SK-N-SH (cell line): ENCODE measurements at regions not wholly inside any gene's neighbourhood (a gene's known extent, or its start where the extent isn't known, plus 50 kb on each side); places are given as distances from the start of the nearest gene placed in this dataset.
"Not testable (repeated sequence)": the region's sequence is repeated elsewhere in the genome, so short reads cannot be mapped to it uniquely, and the experiment has no call there.

Experiments used
- EP300 ChIP-seq, 2 experiments: IDR thresholded peaks; 2 replicates each; pipeline versions ENCODE4 v1.4.0 to v1.6.1; 2012; ENCODE audit warnings: borderline replicate concordance in 1 of 2, low read depth in 1 of 2, low read length in 1 of 2
- POLR2AphosphoS5 ChIP-seq: IDR thresholded peaks from 2 replicates; pipeline ENCODE4 v1.6.1; 2012; ENCODE audit warnings: low read depth, low read length

DNA sequence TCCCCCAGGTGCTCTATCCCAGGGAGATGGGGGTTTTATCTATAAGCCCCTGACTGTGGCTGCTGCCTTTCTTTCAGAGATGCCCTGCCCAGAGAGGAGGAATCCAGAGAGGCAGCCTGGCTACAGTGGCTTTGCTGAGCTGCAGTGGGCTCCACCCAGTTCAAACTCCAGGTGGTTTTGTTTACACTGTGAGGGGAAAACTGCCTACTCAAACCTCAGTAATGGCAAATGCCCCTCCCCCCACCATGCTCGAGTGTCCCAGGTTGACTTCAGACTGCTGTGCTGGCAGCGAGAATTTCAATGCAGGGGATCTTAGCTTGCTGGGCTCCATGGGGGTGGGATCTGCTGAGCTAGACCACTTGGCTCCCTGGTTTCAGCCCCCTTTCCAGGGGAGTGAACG lies 419.6 kb upstream of the CASK start:
- TF ChIP-seq EP300 (IDR thresholded peaks at IDR 0.05; ENCODE audit: borderline replicate concordance in 1 of 2, low read depth in 1 of 2, low read length in 1 of 2); POLR2AphosphoS5: not testable (repeated sequence)
